ENCODE measurements at regions not wholly inside any gene's neighbourhood (a gene's known extent, or its start where the extent isn't known, plus 50 kb on each side); places are given as distances from the start of the nearest gene placed in this dataset.
"Not testable (repeated sequence)": the region's sequence is repeated elsewhere in the genome, so short reads cannot be mapped to it uniquely, and the experiment has no call there.

DNA sequence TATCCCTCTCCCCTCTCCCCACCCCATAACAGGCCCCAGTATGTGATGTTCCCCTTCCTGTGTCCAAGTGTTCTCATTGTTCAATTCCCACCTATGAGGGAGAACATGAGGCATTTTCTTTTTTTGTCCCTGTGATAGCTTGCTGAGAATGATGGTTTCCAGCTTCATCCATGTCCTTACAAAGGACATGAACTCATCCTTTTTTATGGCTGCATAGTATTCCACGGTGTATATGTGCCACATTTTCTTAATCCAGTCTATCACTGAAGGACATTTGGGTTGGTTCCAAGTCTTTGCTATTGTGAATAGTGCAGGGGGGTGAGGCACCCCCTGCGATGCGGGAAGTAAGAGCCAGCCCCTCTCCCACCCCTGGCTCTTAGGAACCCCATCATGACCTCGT lies 73.2 kb upstream of the RUBCNL start:
- not testable (repeated sequence) for TF ChIP-seq PATZ1 (CRISPR knock-in tag; IDR thresholded peaks at IDR 0.05; ENCODE audit: borderline replicate concordance); ZNF8 (CRISPR knock-in tag; IDR thresholded peaks at IDR 0.05); ISL1 (CRISPR knock-in tag; IDR thresholded peaks at IDR 0.05); ESRRG (CRISPR knock-in tag; IDR thresholded peaks at IDR 0.05); ZFP3 (CRISPR knock-in tag; IDR thresholded peaks at IDR 0.05); GLIS3 (CRISPR knock-in tag; IDR thresholded peaks at IDR 0.05); PPARA (CRISPR knock-in tag; IDR thresholded peaks at IDR 0.05; ENCODE audit: borderline replicate concordance); BACH2 (CRISPR knock-in tag; IDR thresholded peaks at IDR 0.05; ENCODE audit: borderline replicate concordance); RARB (CRISPR knock-in tag; IDR thresholded peaks at IDR 0.05); ZC3H10 (CRISPR knock-in tag; IDR thresholded peaks at IDR 0.05); CSDC2 (CRISPR knock-in tag; IDR thresholded peaks at IDR 0.05); ZNF565 (CRISPR knock-in tag; conservative IDR thresholded peaks at IDR 0.05; ENCODE audit: low read depth)
